ENCODE measurements at regions not wholly inside any gene's neighbourhood (a gene's known extent, or its start where the extent isn't known, plus 50 kb on each side); places are given as distances from the start of the nearest gene placed in this dataset.

DNA sequence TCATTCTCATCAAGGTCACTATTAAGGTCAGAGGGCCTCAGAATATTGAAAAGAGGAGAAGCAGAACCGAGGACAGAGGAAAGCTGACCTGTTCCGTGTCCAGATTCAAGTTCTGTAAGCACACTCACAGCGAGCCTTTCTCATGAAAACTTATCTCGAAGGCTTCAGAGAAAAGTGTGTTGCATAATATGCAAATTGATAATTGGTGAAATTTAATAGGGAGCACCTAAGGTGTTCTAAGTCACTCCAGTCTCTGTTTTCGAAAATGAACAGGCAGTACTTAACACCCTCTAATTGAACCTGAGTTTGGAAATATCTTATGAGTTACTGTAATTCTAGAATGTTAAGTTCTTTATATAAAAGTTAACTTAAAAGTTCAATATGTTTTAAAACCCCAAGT is 181.2 kb upstream of the PDE10A start:
- 55 to 67% methylated on average over 5 of the region's 5 CpGs for WGBS, 2 donors
- DNase-seq (no peak), ATAC-seq (ENCODE audit: low FRiP score in 2 of 2) (no peak)
- TF ChIP-seq POLR2A (IDR thresholded peaks at IDR 0.05) (no peak), POLR2AphosphoS5 (IDR thresholded peaks at IDR 0.05) (no peak), EP300 (IDR thresholded peaks at IDR 0.05) (no peak)
- TF ChIP-seq, protein P1, sequence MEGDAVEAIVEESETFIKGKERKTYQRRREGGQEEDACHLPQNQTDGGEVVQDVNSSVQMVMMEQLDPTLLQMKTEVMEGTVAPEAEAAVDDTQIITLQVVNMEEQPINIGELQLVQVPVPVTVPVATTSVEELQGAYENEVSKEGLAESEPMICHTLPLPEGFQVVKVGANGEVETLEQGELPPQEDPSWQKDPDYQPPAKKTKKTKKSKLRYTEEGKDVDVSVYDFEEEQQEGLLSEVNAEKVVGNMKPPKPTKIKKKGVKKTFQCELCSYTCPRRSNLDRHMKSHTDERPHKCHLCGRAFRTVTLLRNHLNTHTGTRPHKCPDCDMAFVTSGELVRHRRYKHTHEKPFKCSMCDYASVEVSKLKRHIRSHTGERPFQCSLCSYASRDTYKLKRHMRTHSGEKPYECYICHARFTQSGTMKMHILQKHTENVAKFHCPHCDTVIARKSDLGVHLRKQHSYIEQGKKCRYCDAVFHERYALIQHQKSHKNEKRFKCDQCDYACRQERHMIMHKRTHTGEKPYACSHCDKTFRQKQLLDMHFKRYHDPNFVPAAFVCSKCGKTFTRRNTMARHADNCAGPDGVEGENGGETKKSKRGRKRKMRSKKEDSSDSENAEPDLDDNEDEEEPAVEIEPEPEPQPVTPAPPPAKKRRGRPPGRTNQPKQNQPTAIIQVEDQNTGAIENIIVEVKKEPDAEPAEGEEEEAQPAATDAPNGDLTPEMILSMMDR (IDR thresholded peaks at IDR 0.05) = no peak
- H3K9me3 ChIP-seq = no peaks in the 10 kb centered on the region
- H3K4me3 ChIP-seq = no peak overlapping the region
- H3K4me1 ChIP-seq = no peaks in the 10 kb centered on the region
- no peaks in the 10 kb centered on the region for H3K36me3 ChIP-seq
- H3K27me3 ChIP-seq = no peaks in the 10 kb centered on the region
- H3K27ac ChIP-seq = no peak overlapping the region

DNA sequence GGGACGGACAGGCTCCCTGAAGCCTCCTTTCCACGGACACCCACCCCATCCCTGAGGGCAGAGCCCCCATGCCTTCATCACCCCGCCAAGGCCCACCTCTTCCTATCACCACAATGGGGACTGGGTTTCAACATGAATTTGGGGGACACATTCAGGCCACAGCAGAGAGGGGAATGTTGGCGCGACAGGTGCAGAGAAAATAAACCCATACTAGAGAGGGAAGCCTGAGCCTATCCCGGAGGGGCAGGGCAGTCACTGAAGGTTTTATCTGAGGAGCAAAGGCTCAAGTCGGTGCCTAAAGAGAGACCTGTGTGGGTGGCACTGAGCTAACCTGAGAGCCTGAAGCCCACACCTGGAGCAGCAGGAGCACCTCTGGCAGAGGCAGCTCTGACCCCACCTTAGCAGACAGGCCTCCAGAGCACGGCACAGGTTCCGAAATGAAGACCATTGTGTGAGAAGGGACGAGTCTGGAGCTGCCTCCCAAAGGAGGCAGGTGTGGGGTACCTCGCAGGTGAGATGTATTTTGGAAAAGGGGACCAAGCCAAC is 180.6 kb upstream of the PDE10A start:
- ATAC-seq (ENCODE audit: low FRiP score in 2 of 2) = no peak
- no peak for DNase-seq
- no peaks in the 10 kb centered on the region for H3K27me3 ChIP-seq
- WGBS, 2 donors = 86 to 91% methylated on average over 11 of the region's 11 CpGs
- H3K4me1 ChIP-seq = no peaks in the 10 kb centered on the region
- no peak overlapping the region for H3K27ac ChIP-seq
- TF ChIP-seq, protein P1 (IDR thresholded peaks at IDR 0.05) = no peak
- TF ChIP-seq POLR2A (IDR thresholded peaks at IDR 0.05) (no peak), POLR2AphosphoS5 (IDR thresholded peaks at IDR 0.05) (no peak), EP300 (IDR thresholded peaks at IDR 0.05) (no peak)
- H3K4me3 ChIP-seq = no peak overlapping the region
- no peaks in the 10 kb centered on the region for H3K36me3 ChIP-seq
- no peaks in the 10 kb centered on the region for H3K9me3 ChIP-seq

DNA sequence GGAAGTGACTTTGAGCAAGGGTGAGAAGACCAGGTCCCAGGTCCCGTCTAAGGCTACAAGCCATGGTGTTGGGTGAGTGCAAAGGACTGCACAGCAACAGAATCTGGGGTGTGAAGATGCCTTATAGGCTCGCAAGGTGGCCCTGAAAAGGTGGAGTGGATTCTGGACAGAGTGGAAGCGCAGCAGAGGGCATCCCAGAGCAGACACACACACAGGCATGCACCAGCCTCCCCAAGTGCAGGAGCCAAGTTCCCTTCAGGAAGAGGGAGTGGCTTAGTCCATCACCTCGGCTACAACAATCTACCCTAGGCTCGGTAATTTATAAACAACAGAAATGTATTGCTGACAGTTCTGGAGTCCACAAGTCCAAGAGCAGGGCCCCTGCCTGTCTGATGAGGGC is 180.1 kb upstream of the PDE10A start:
- Histone ChIP-seq H3K4me1 (no peaks in the 10 kb centered on the region), H3K36me3 (no peaks in the 10 kb centered on the region), H3K27ac (no peak overlapping the region), H3K27me3 (no peaks in the 10 kb centered on the region), H3K4me3 (no peak overlapping the region), H3K9me3 (no peaks in the 10 kb centered on the region)
- TF ChIP-seq POLR2AphosphoS5 (IDR thresholded peaks at IDR 0.05) (no peak), EP300 (IDR thresholded peaks at IDR 0.05) (no peak), POLR2A (IDR thresholded peaks at IDR 0.05) (no peak)
- no peak for ATAC-seq (ENCODE audit: low FRiP score in 2 of 2)
- no peak for DNase-seq
- WGBS, 2 donors = 64 to 84% methylated on average over 3 to 5 of the region's 5 CpGs

DNA sequence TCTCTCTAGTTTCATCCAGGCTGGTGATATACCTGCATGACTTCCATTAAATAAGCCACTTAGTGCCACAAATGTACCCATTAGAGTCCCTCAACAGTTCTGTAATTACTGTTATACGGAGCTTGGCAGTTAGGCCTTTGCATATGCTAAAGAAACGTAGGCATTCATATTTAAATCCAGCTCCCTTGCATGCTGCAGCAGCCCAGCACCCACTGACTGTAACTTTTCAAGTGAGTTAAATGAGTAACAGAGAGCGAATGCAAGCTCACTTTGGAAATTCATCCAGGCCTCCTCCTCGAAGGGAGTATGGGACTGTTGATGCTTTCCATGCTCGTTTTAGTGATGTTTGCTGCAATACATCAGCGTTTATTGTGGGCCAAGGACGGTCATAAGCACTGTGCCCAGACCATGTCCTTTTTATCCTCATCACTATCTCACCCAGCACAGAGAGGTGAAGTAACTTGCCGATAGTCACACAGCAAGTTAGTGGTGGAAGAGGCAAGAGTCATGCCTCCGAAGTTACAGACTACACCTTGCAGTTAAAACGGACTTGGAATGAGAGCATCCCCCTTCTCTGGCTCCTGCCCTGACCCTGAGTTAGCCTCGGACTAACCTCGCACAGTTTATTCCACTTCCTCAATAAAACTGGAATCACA is 179.4 kb upstream of the PDE10A start:
- Histone ChIP-seq H3K4me1 (no peaks in the 10 kb centered on the region), H3K4me3 (no peak overlapping the region), H3K36me3 (no peaks in the 10 kb centered on the region), H3K27me3 (no peaks in the 10 kb centered on the region), H3K9me3 (no peaks in the 10 kb centered on the region), H3K27ac (no peak overlapping the region)
- ATAC-seq (ENCODE audit: low FRiP score in 2 of 2) (no peak), DNase-seq (no peak)
- WGBS, 2 donors = 65 to 80% methylated on average over 11 to 12 of the region's 12 CpGs
- TF ChIP-seq, protein P1 (IDR thresholded peaks at IDR 0.05) = no peak
- TF ChIP-seq POLR2AphosphoS5 (IDR thresholded peaks at IDR 0.05) (no peak), POLR2A (IDR thresholded peaks at IDR 0.05) (no peak), EP300 (IDR thresholded peaks at IDR 0.05) (no peak)

DNA sequence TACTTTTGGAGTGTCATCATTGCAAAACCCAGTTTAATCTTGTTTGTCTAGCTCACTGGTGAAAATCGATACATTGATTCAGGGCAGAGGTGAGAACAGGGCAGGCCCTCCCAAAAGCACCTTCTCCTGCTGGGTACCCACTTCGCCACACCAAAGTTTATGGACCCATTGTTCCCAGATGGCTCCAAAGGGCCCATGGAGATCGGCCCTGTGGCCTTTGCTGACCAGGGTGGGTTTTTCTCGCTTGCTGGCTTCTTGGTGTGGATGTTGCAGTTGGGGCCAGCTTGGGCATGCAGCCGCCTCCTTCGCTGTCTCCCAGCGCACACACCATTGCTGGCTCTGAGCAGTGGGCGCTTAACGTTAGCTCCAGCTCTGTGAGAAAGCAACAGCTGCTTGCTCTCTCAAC is 178.1 kb upstream of the PDE10A start:
- ATAC-seq (ENCODE audit: low FRiP score in 2 of 2) (no peak), DNase-seq (no peak)
- no peaks in the 10 kb centered on the region for H3K36me3 ChIP-seq
- H3K27ac ChIP-seq = no peak overlapping the region
- TF ChIP-seq, protein P1 (IDR thresholded peaks at IDR 0.05) = no peak
- TF ChIP-seq POLR2AphosphoS5 (IDR thresholded peaks at IDR 0.05) (no peak), POLR2A (IDR thresholded peaks at IDR 0.05) (no peak), EP300 (IDR thresholded peaks at IDR 0.05) (no peak)
- no peaks in the 10 kb centered on the region for H3K9me3 ChIP-seq
- H3K27me3 ChIP-seq = no peaks in the 10 kb centered on the region
- no peak overlapping the region for H3K4me3 ChIP-seq
- H3K4me1 ChIP-seq = no peaks in the 10 kb centered on the region
- 89 to 96% methylated on average over 3 to 9 of the region's 9 CpGs for WGBS, 2 donors
